Neuronal stem cell (in vitro differentiated cells): ENCODE measurements at regions not wholly inside any gene's neighbourhood (a gene's known extent, or its start where the extent isn't known, plus 50 kb on each side); places are given as distances from the start of the nearest gene placed in this dataset.
A peak's percentile ranks its signal among the peaks of the same experiment; 100 is the strongest.

ENCODE experiments used
- DNase-seq: peaks from one replicate; pipeline ENCODE4 v3.0.0-alpha.2; 2013; ENCODE audit warnings: low spot score
- H2AFZ ChIP-seq: one replicate; pipeline ENCODE4 v1.6.1; 2013; ENCODE audit warnings: mild to moderate bottlenecking, low read length, inconsistent platforms
- H2AK5ac ChIP-seq: 2 replicates; pipeline ENCODE4 v1.6.1; 2013; ENCODE audit warnings: low read depth, mild to moderate bottlenecking, inconsistent platforms, low read length, moderate library complexity, mixed read lengths
- H2BK120ac ChIP-seq: 2 replicates; pipeline ENCODE4 v1.6.1; 2013; ENCODE audit warnings: low read depth, mild to moderate bottlenecking, inconsistent platforms, low read length, moderate library complexity, mixed read lengths
- H2BK12ac ChIP-seq: one replicate; pipeline ENCODE4 v1.6.1; 2013; ENCODE audit warnings: low read length, inconsistent platforms
- H2BK15ac ChIP-seq: 2 replicates; pipeline ENCODE4 v1.6.1; 2013; ENCODE audit warnings: mild to moderate bottlenecking, low read length, inconsistent platforms, mixed read lengths
- H2BK5ac ChIP-seq: one replicate; pipeline ENCODE4 v1.6.1; 2013; ENCODE audit warnings: inconsistent platforms, mild to moderate bottlenecking, low read length, moderate library complexity
- H3K14ac ChIP-seq: one replicate; pipeline ENCODE4 v1.6.1; 2013; ENCODE audit warnings: low read length, inconsistent platforms
- H3K18ac ChIP-seq: 2 replicates; pipeline ENCODE4 v1.6.1; 2013; ENCODE audit warnings: low read length, inconsistent platforms
- H3K23ac ChIP-seq: 2 replicates; pipeline ENCODE4 v1.6.1; 2013; ENCODE audit warnings: low read depth, mild to moderate bottlenecking, mixed read lengths, low read length, inconsistent platforms; ENCODE audit not compliant: poor library complexity
- H3K27ac ChIP-seq: replicated peaks from 3 replicates; pipeline ENCODE4 v1.5.1; 2013; ENCODE audit warnings: low read length, inconsistent platforms
- H3K27me3 ChIP-seq, 3 experiments: 2 replicates each; pipeline ENCODE4 v1.6.1; 2013; ENCODE audit warnings: low read length in 3 of 3, mild to moderate bottlenecking in 2 of 3, inconsistent platforms in 1 of 3, low read depth in 1 of 3, mixed read lengths in 1 of 3, moderate library complexity in 1 of 3; ENCODE audit not compliant: control insufficient read depth in 3 of 3, insufficient read depth in 3 of 3
- H3K36me3 ChIP-seq, 2 donors: replicated peaks in 1 of 2; 2 replicates each; pipeline ENCODE4 v1.6.1; 2013; ENCODE audit warnings: low read length in 2 of 2; ENCODE audit not compliant: control insufficient read depth in 2 of 2, insufficient read depth in 2 of 2
- H3K4ac ChIP-seq: 2 replicates; pipeline ENCODE4 v1.6.1; 2013; ENCODE audit warnings: inconsistent platforms, mild to moderate bottlenecking, low read length, moderate library complexity
- H3K4me1 ChIP-seq, 2 donors: 1 replicate in 1 of 2; 2 replicates in 1 of 2; pipeline ENCODE4 v1.6.1; 2013; ENCODE audit warnings: low read length in 2 of 2, low read depth in 1 of 2; ENCODE audit not compliant: control insufficient read depth in 2 of 2, insufficient read depth in 1 of 2
- H3K4me2 ChIP-seq: one replicate; pipeline ENCODE4 v1.6.1; 2013; ENCODE audit warnings: mild to moderate bottlenecking, low read length, inconsistent platforms; ENCODE audit not compliant: insufficient read depth, poor library complexity, severe bottlenecking
- H3K4me3 ChIP-seq, 2 donors: 2 replicates each; pipeline ENCODE4 v1.5.1; 2013; ENCODE audit warnings: low read length in 2 of 2, mild to moderate bottlenecking in 2 of 2, inconsistent platforms in 1 of 2, moderate library complexity in 1 of 2
- H3K79me1 ChIP-seq: one replicate; pipeline ENCODE4 v1.6.1; 2013; ENCODE audit warnings: low read depth, mild to moderate bottlenecking, inconsistent platforms, low read length, moderate library complexity
- H3K9ac ChIP-seq: one replicate; pipeline ENCODE4 v1.6.1; 2013; ENCODE audit warnings: mild to moderate bottlenecking, low read depth, low read length, inconsistent platforms; ENCODE audit not compliant: poor library complexity
- H3K9me3 ChIP-seq, 2 donors: replicated peaks in 1 of 2; 2 replicates each; pipeline versions ENCODE3 to v1.6.1; 2013; ENCODE audit warnings: low read length in 2 of 2, mild to moderate bottlenecking in 2 of 2, inconsistent platforms in 1 of 2, low read depth in 1 of 2, mixed read lengths in 1 of 2, moderate library complexity in 1 of 2; ENCODE audit not compliant: control insufficient read depth in 2 of 2, insufficient read depth in 1 of 2
- H4K8ac ChIP-seq: one replicate; pipeline ENCODE4 v1.6.1; 2013; ENCODE audit warnings: low read depth, mild to moderate bottlenecking, inconsistent platforms, low read length, moderate library complexity
- H4K91ac ChIP-seq: one replicate; pipeline ENCODE4 v1.6.1; 2013; ENCODE audit warnings: low read length, low read depth, mild to moderate bottlenecking, inconsistent platforms; ENCODE audit not compliant: poor library complexity
- WGBS, 2 donors: extraction: QIAGEN DNeasy Blood & Tissue Kit; methylation state at CpG; one replicate each; pipeline ENCODE4 v1.1.7; 2013; ENCODE audit warnings: missing lambda C conversion rate in 2 of 2, mixed read lengths in 1 of 2; ENCODE audit not compliant: insufficient read length in 2 of 2, insufficient replicate concordance in 1 of 2; ENCODE audit errors: extremely low coverage in 2 of 2; 5-methylcytosine and 5-hydroxymethylcytosine counted together

- no peak overlapping the region for H3K18ac ChIP-seq
- H3K27ac ChIP-seq, result no peak overlapping the region
- no peaks in the 10 kb centered on the region for H3K36me3 ChIP-seq
- H3K4me3 ChIP-seq, result no peak overlapping the region
- no CpG with 5 or more reads among the region's 3 CpGs for WGBS, 2 donors
- no peak overlapping the region for H3K14ac ChIP-seq
- H3K27me3 ChIP-seq, result peaks cover 0 to 3% (median 0%) of the 10 kb centered on the region in 3 experiments
- no peak overlapping the region for H2BK15ac ChIP-seq
- H4K91ac ChIP-seq, result no peak overlapping the region
- no peaks in the 10 kb centered on the region for H3K79me1 ChIP-seq
- H2BK120ac ChIP-seq, result no peak overlapping the region
- H2BK12ac ChIP-seq, result no peak overlapping the region
- H3K4me1 ChIP-seq, result peaks cover 0 to 8% of the 10 kb centered on the region in 2 donors
- H4K8ac ChIP-seq, result no peak overlapping the region
- no peak overlapping the region for H3K23ac ChIP-seq
- H3K4me2 ChIP-seq, result no peak overlapping the region
- no peak overlapping the region for H2AK5ac ChIP-seq
- no peak for DNase-seq
- H2BK5ac ChIP-seq, result no peak overlapping the region
- no peak overlapping the region for H2AFZ ChIP-seq
- H3K4ac ChIP-seq, result no peak overlapping the region
- no peaks in the 10 kb centered on the region for H3K9me3 ChIP-seq
- H3K9ac ChIP-seq, result no peak overlapping the region
Measured at GRCh38 chr5:68949256-68949655, 144.6 kb upstream of the SLC30A5 start.

GRCh38 chr5:68949711-68950110 is 144.1 kb upstream of the SLC30A5 start:
- Histone ChIP-seq H4K91ac (no peak overlapping the region), H3K4me1 (peaks cover 0 to 8% of the 10 kb centered on the region in 2 donors)

GRCh38 chr5:68950125-68950524 is 143.7 kb upstream of the SLC30A5 start:
- Histone ChIP-seq H4K8ac (no peak overlapping the region), H2BK120ac (no peak overlapping the region), H2BK15ac (no peak overlapping the region), H3K4me3 (no peak overlapping the region), H3K18ac (no peak overlapping the region), H3K9me3 (no peaks in the 10 kb centered on the region), H2BK5ac (no peak overlapping the region), H3K27me3 (peaks cover 0 to 3% (median 0%) of the 10 kb centered on the region in 3 experiments), H3K14ac (no peak overlapping the region), H3K4me1 (peaks cover 0 to 8% of the 10 kb centered on the region in 2 donors), H3K23ac (no peak overlapping the region), H2BK12ac (no peak overlapping the region), H3K4ac (no peak overlapping the region), H3K36me3 (no peaks in the 10 kb centered on the region), H2AFZ (peak overlapping the region; percentile 18), H3K9ac (no peak overlapping the region), H3K4me2 (no peak overlapping the region), H4K91ac (no peak overlapping the region), H2AK5ac (no peak overlapping the region), H3K79me1 (no peaks in the 10 kb centered on the region), H3K27ac (no peak overlapping the region)
- WGBS, 2 donors, result no CpG with 5 or more reads among the region's 6 CpGs
- DNase-seq, result no peak

More at GRCh38 chr5:68949711-68950110, 144.1 kb upstream of the SLC30A5 start:
- no peak overlapping the region for H3K23ac ChIP-seq
- no peak overlapping the region for H3K27ac ChIP-seq
- no peak overlapping the region for H4K8ac ChIP-seq
- no peak overlapping the region for H2BK15ac ChIP-seq
- no peak overlapping the region for H3K18ac ChIP-seq
- no peak for DNase-seq
- H3K4me3 ChIP-seq, result no peak overlapping the region
- H2BK12ac ChIP-seq, result no peak overlapping the region
- H2BK5ac ChIP-seq, result no peak overlapping the region
- H3K9me3 ChIP-seq, result no peaks in the 10 kb centered on the region
- H3K36me3 ChIP-seq, result no peaks in the 10 kb centered on the region
- H2AFZ ChIP-seq, result peak overlapping the region; percentile 18
- H3K9ac ChIP-seq, result no peak overlapping the region
- H2AK5ac ChIP-seq, result no peak overlapping the region
- H3K4me2 ChIP-seq, result no peak overlapping the region
- peaks cover 0 to 3% (median 0%) of the 10 kb centered on the region in 3 experiments for H3K27me3 ChIP-seq
- H2BK120ac ChIP-seq, result no peak overlapping the region
- no CpG with 5 or more reads among the region's 4 CpGs for WGBS, 2 donors
- no peak overlapping the region for H3K4ac ChIP-seq
- H3K14ac ChIP-seq, result no peak overlapping the region
- H3K79me1 ChIP-seq, result no peaks in the 10 kb centered on the region

- Histone ChIP-seq H4K8ac (no peak overlapping the region), H3K18ac (no peak overlapping the region), H3K27ac (no peak overlapping the region), H3K4me1 (peaks cover 0 to 8% of the 10 kb centered on the region in 2 donors), H2BK15ac (no peak overlapping the region), H3K79me1 (no peaks in the 10 kb centered on the region), H2BK120ac (no peak overlapping the region), H3K14ac (no peak overlapping the region), H2AK5ac (no peak overlapping the region), H2AFZ (no peak overlapping the region), H3K4me2 (no peak overlapping the region), H3K36me3 (no peaks in the 10 kb centered on the region), H2BK5ac (no peak overlapping the region), H3K9ac (no peak overlapping the region), H3K4me3 (no peak overlapping the region), H4K91ac (no peak overlapping the region), H3K23ac (no peak overlapping the region), H2BK12ac (no peak overlapping the region), H3K4ac (no peak overlapping the region), H3K27me3 (peaks cover 0 to 3% (median 0%) of the 10 kb centered on the region in 3 experiments), H3K9me3 (no peaks in the 10 kb centered on the region)
- no peak for DNase-seq
- no CpG with 5 or more reads among the region's 1 CpG for WGBS, 2 donors
Measured at GRCh38 chr5:68950930-68951329, 142.9 kb upstream of the SLC30A5 start.
